ENCODE measurements at regions not wholly inside any gene's neighbourhood (a gene's known extent, or its start where the extent isn't known, plus 50 kb on each side); places are given as distances from the start of the nearest gene placed in this dataset.

DNA sequence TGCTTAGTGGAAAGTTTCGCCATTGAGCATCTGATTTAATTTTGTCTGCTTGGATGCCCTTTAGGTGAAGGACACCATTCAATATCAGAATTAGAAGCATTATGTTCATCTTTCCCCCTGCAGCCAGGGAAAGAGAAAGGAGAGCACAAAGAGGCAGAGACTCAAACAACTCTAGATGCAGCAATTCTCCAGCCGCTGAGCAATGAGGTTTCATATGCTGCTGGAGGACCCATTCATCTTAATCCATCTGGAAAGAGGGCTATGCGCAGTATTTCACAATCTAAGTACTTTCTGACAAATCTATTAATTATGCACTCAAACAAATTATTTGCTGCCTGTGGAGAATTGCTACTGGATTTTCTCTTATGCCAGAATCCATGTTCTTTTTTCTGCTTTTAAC, 527.0 kb upstream of the TUSC1 start:
- no peak for DNase-seq (ENCODE audit: low read depth)
- TF ChIP-seq, protein P1, sequence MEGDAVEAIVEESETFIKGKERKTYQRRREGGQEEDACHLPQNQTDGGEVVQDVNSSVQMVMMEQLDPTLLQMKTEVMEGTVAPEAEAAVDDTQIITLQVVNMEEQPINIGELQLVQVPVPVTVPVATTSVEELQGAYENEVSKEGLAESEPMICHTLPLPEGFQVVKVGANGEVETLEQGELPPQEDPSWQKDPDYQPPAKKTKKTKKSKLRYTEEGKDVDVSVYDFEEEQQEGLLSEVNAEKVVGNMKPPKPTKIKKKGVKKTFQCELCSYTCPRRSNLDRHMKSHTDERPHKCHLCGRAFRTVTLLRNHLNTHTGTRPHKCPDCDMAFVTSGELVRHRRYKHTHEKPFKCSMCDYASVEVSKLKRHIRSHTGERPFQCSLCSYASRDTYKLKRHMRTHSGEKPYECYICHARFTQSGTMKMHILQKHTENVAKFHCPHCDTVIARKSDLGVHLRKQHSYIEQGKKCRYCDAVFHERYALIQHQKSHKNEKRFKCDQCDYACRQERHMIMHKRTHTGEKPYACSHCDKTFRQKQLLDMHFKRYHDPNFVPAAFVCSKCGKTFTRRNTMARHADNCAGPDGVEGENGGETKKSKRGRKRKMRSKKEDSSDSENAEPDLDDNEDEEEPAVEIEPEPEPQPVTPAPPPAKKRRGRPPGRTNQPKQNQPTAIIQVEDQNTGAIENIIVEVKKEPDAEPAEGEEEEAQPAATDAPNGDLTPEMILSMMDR (conservative IDR thresholded peaks at IDR 0.05; ENCODE audit: low read depth, low read length), result no peak

DNA sequence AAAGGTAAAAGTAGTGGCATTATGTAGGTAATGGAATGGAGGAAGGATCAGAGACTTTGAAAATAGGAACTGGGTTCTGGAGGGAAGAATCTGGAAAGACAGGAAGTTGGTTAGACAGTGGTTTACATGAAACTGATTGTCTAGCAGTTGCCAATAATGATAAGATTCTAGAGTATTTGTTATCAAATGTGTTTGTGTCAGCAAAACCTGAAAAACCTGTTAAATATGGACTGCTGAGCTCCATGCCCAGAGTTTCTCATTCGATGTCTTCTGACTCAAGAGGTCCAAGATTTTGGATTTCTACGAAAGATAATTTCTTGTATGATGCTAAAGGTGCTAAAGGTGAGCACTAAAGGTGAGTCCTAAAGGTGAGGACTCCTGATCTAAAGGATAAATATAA, 515.0 kb upstream of the TUSC1 start:
- no peak for DNase-seq (ENCODE audit: low read depth)
- TF ChIP-seq, protein P1 (conservative IDR thresholded peaks at IDR 0.05; ENCODE audit: low read depth, low read length), result no peak
- no peak overlapping the region for H3K4me3 ChIP-seq (ENCODE audit: low read depth, low read length)

More for the DNA sequence above, 527.0 kb upstream of the TUSC1 start:
- no peak overlapping the region for H3K4me3 ChIP-seq (ENCODE audit: low read depth, low read length)

DNA sequence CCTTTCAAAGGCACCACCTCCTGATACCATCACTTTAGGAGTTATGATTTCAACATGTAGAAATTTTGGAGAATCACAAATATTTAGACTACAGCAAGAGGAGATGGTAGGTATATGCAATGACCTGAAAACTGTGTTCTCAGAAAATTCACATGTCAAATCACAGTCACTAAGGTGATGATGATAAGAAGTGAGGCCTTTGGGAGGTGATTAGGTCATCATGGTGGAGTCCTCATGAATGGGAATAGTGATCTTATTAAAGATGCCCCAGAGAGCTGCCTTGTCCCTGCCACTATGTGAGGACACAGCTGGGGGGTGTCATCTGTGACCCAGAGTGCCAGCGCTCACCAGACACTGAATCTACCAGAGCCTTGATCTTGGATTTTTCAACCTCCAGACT, 513.5 kb upstream of the TUSC1 start:
- no peak overlapping the region for H3K4me3 ChIP-seq (ENCODE audit: low read depth, low read length)
- TF ChIP-seq, protein P1 (conservative IDR thresholded peaks at IDR 0.05; ENCODE audit: low read depth, low read length), result no peak
- DNase-seq (ENCODE audit: low read depth), result no peak

DNA sequence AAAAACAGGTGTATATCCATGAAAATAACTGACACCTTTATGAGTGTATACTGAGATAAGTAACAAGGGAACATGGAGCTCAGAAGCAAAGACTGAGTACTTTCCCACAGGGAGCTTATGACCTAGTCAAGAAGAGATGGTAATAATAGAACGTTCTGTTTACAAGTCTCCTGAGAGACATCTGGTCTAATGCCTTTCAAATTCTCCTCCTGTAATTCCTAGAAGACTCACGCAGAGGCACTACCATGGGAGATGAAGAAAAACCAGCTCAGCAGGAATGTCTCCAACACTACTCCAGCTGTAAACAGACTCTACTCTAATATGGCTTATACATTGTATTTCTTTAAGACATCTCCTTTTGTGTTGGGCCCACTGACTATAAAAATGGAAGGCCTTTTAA, 503.6 kb upstream of the TUSC1 start:
- DNase-seq (ENCODE audit: low read depth), result no peak
- H3K4me3 ChIP-seq (ENCODE audit: low read depth, low read length), result no peak overlapping the region
- TF ChIP-seq, protein P1 (conservative IDR thresholded peaks at IDR 0.05; ENCODE audit: low read depth, low read length), result no peak

DNA sequence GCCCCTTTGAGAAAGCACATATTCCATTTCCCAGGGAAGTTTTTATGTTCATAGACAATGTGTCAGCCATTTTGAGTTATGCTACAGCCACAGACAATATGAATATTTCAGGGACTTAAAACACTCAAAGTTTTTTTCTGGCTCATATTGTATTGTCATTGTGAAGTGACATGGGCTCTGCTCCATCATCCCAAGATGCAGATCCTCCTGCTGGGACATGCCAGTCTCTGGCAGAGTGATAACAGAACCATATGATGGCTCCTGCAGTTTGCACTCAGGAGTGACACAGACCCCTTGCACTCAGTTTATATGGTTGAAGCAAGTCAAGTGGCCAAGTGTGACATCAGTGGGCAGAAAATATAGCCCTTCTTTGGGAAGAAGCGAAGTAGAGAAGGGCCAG, 498.4 kb upstream of the TUSC1 start:
- no peak overlapping the region for H3K4me3 ChIP-seq (ENCODE audit: low read depth, low read length)
- DNase-seq (ENCODE audit: low read depth), result no peak
- TF ChIP-seq, protein P1 (conservative IDR thresholded peaks at IDR 0.05; ENCODE audit: low read depth, low read length), result no peak

DNA sequence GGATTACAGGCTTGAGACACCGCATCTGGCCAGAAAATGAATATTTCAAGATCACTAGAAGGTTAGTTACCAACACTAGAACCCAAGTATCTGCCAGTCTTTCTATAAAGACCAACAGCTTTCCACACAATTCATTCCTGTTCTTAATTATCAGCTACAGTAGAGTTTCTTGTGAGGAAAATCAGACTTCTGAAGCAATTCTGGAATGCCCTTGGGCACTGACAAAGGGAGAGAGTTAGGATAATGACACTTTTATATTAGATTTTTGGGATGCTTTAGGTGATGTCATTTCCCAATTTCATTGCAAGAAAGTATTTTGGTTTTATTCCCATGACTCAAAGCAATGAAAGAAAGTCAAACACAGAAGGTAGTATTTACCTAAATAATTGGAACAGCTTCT, 497.0 kb upstream of the TUSC1 start:
- H3K4me3 ChIP-seq (ENCODE audit: low read depth, low read length), result no peak overlapping the region
- no peak for DNase-seq (ENCODE audit: low read depth)
- TF ChIP-seq, protein P1 (conservative IDR thresholded peaks at IDR 0.05; ENCODE audit: low read depth, low read length), result no peak

DNA sequence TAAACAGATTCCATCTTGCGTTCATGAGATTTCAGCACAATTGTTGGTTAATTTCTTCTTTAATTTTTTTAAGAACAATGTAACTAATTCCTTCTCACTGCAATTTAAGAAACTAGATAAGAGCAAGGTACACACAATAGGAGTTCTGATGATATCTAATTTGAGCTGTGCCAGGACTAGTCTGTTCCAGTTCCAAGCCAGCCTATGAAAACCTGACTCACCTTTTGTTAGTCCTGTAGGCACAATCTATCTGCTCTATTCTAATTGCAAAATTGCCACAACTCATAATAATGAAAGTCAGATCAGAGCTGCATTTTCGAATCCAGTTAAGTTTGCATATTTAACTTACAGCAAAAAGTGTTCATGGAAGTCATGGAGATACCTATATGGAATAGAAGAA, 494.1 kb upstream of the TUSC1 start:
- TF ChIP-seq, protein P1 (conservative IDR thresholded peaks at IDR 0.05; ENCODE audit: low read depth, low read length), result no peak
- no peak overlapping the region for H3K4me3 ChIP-seq (ENCODE audit: low read depth, low read length)

More for the DNA sequence above, 494.1 kb upstream of the TUSC1 start:
- no peak for DNase-seq (ENCODE audit: low read depth)

All from choroid plexus epithelial cell (primary cell).